Vagina (tissue), 2 donors: ENCODE measurements at regions not wholly inside any gene's neighbourhood (a gene's known extent, or its start where the extent isn't known, plus 50 kb on each side); places are given as distances from the start of the nearest gene placed in this dataset.

Experiments
- DNase-seq, 2 donors: peaks; one replicate each; pipeline ENCODE4 v3.0.0-alpha.2; 2017; ENCODE audit errors: extremely low spot score in 2 of 2
- H3K27ac ChIP-seq: fragments of 200-600 bp; sonication (generic); one replicate; pipeline ENCODE4 v1.5.1; 2019
- H3K27me3 ChIP-seq: fragments of 200-600 bp; sonication (generic); one replicate; pipeline ENCODE4 v1.5.1; 2019
- H3K36me3 ChIP-seq, 2 donors: fragments of 200-600 bp; sonication (generic); one replicate each; pipeline ENCODE4 v1.5.1; 2017 to 2019
- H3K4me1 ChIP-seq: fragments of 200-600 bp; sonication (generic); one replicate; pipeline ENCODE4 v1.5.1; 2019
- H3K4me3 ChIP-seq, 2 donors: fragments of 200-600 bp; sonication (generic); 1 replicate in 1 of 2; 2 replicates in 1 of 2; pipeline ENCODE4 v1.5.1; 2016 to 2019
- H3K9me3 ChIP-seq: fragments of 200-600 bp; sonication (generic); one replicate; pipeline ENCODE4 v1.5.1; 2019
- POLR2A ChIP-seq, 2 donors: fragments of 450-650 bp; IDR thresholded peaks; one replicate each; pipeline ENCODE4 v1.6.1; 2017; ENCODE audit warnings: antibody characterized with exemption in 2 of 2, mild to moderate bottlenecking in 2 of 2, moderate library complexity in 2 of 2
- POLR2AphosphoS5 ChIP-seq, 2 donors: sonication (generic); formaldehyde crosslinking; IDR thresholded peaks; one replicate each; pipeline ENCODE4 v1.9.0; 2017; ENCODE audit warnings: antibody characterized with exemption in 2 of 2, mild to moderate bottlenecking in 2 of 2, low read depth in 1 of 2; ENCODE audit not compliant: insufficient read depth in 1 of 2
- intact Hi-C: fragments of 100-400 bp; cut with DNase I; formaldehyde crosslinking; loops from one replicate; pipeline ENCODE4 v1.15.1; 2023
- TF ChIP-seq, protein P1 (sequence below), 3 experiments: fragments of 450-650 bp in 2 of 3; fragments of 200-600 bp in 1 of 3; sonication (generic) in 1 of 3; IDR thresholded peaks; one replicate each; pipeline ENCODE4 v1.5.1; 2017 to 2019; ENCODE audit warnings: antibody characterized with exemption in 3 of 3, mild to moderate bottlenecking in 2 of 3, moderate library complexity in 2 of 3

DNA sequence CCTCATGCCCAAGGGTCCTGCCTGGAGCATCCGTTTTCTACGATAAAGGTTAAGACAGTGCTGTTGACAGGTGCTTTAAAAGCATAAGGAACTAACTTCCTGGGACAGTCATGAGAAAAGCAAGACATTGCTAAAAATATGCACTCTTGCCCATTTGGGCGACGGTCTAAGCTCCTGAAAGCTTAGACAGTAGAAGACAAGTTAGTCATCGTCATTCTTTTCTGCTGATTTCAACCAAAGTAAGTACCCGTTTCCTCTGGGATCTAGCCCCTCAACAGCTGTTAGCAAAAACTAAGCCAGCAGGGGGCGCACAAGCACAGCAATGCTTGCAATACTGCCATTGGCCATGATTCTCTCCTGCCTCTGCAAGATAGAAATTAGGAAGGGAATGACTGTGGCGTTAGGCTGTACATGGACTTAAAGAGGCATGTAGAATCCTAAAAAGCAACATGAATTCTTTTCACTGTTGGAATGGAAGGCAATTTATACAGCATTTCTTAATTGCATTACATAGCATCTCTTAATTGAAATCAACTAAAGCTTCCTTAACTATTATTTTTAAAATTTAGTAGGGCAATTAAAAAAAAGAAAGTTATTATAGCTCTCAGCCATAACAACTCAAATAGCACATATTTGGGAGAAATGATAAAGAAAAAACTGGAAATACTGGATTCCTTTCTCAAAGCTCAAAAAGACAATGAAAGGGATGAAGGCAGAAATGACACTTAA lies 147.8 kb upstream of the RALGAPA2 start:
- no peak for DNase-seq
- no peak overlapping the region for H3K4me3 ChIP-seq
- no peaks in the 10 kb centered on the region for H3K36me3 ChIP-seq
- H3K27me3 ChIP-seq, result no peaks in the 10 kb centered on the region
- TF ChIP-seq POLR2A (IDR thresholded peaks at IDR 0.05) (no peak), POLR2AphosphoS5 (IDR thresholded peaks at IDR 0.05; ENCODE audit: insufficient read depth in 1 of 2, low read depth in 1 of 2) (no peak)
- TF ChIP-seq, protein P1, sequence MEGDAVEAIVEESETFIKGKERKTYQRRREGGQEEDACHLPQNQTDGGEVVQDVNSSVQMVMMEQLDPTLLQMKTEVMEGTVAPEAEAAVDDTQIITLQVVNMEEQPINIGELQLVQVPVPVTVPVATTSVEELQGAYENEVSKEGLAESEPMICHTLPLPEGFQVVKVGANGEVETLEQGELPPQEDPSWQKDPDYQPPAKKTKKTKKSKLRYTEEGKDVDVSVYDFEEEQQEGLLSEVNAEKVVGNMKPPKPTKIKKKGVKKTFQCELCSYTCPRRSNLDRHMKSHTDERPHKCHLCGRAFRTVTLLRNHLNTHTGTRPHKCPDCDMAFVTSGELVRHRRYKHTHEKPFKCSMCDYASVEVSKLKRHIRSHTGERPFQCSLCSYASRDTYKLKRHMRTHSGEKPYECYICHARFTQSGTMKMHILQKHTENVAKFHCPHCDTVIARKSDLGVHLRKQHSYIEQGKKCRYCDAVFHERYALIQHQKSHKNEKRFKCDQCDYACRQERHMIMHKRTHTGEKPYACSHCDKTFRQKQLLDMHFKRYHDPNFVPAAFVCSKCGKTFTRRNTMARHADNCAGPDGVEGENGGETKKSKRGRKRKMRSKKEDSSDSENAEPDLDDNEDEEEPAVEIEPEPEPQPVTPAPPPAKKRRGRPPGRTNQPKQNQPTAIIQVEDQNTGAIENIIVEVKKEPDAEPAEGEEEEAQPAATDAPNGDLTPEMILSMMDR (IDR thresholded peaks at IDR 0.05), result peak; percentile 89 to 92 (median 90)
- intact Hi-C loops, result no loop called here
- H3K4me1 ChIP-seq, result no peaks in the 10 kb centered on the region
- no peak overlapping the region for H3K27ac ChIP-seq
- H3K9me3 ChIP-seq, result no peaks in the 10 kb centered on the region

DNA sequence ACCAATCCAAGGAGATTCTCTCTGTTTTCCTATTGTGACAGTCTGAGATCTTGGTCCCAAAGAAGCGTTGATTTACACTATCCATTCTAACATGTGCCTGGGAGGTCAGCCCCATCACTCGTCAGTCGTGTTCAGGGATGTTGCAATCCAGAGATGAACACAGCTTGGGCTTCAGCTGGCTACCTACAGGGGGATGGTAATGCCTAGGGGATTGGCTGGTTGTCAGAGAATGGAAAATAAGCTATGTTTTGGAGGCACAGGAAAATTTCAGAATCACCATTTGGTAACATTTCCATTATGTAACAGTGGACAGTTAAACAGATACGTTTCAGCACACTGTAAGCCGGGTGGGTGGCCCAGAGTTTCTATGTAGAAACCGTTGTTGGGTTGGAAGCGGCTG lies 147.1 kb upstream of the RALGAPA2 start:
- TF ChIP-seq POLR2AphosphoS5 (IDR thresholded peaks at IDR 0.05; ENCODE audit: insufficient read depth in 1 of 2, low read depth in 1 of 2) (no peak), POLR2A (IDR thresholded peaks at IDR 0.05) (no peak)
- TF ChIP-seq, protein P1 (IDR thresholded peaks at IDR 0.05), result no peak
- intact Hi-C loops, result no loop called here
- Histone ChIP-seq H3K4me3 (no peak overlapping the region), H3K9me3 (no peaks in the 10 kb centered on the region), H3K36me3 (no peaks in the 10 kb centered on the region), H3K27ac (no peak overlapping the region), H3K27me3 (no peaks in the 10 kb centered on the region), H3K4me1 (no peaks in the 10 kb centered on the region)
- DNase-seq, result no peak

DNA sequence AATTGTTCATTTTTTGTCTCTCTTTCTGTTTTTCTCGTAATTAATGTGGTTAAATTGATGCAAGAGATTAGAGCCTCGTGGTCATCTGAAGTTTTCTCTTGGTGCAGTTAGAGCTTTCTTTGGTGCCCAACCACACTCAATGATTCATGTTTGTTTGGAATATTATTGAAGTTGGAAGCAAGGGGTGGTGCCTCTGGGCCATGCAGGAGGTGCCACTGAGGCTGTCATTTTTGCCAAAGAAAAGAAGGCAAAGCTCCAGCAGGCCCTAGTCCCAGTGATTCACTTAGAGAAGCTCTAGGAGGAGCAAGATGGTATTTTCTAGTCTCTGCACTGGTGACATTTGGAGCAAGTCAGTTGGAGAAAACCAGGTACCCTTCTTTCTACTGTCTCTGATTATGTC lies 144.5 kb upstream of the RALGAPA2 start:
- H3K4me1 ChIP-seq, result no peaks in the 10 kb centered on the region
- DNase-seq, result no peak
- no peaks in the 10 kb centered on the region for H3K36me3 ChIP-seq
- no peak overlapping the region for H3K4me3 ChIP-seq
- no peak for TF ChIP-seq POLR2A (IDR thresholded peaks at IDR 0.05)
- TF ChIP-seq POLR2AphosphoS5 (IDR thresholded peaks at IDR 0.05; ENCODE audit: insufficient read depth in 1 of 2, low read depth in 1 of 2), result no peak
- TF ChIP-seq, protein P1 (IDR thresholded peaks at IDR 0.05), result no peak
- no peaks in the 10 kb centered on the region for H3K9me3 ChIP-seq
- no peak overlapping the region for H3K27ac ChIP-seq
- H3K27me3 ChIP-seq, result no peaks in the 10 kb centered on the region
- intact Hi-C loops, result no loop called here

DNA sequence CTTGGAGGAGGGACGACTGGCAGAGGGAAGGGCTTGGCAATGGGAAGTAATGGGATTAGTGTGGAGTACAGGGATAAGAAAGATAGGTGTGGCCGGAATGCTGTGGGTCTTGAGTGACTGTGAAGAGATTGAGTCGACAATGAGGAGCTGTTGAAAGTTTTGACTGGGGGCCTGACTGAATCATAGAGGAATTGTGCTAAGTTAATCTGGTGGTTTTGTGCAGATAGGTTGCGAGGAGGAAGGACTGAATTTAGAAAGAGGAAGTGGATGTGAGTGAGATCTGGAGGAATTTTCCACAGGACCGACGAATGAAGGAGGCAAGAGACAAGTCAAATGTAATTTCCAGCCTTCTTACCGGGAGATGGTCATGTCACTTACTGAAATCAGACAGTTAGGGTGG lies 143.9 kb upstream of the RALGAPA2 start:
- intact Hi-C loops, result no loop called here
- Histone ChIP-seq H3K9me3 (no peaks in the 10 kb centered on the region), H3K4me3 (no peak overlapping the region), H3K4me1 (no peaks in the 10 kb centered on the region), H3K36me3 (no peaks in the 10 kb centered on the region), H3K27me3 (no peaks in the 10 kb centered on the region), H3K27ac (no peak overlapping the region)
- DNase-seq, result no peak
- TF ChIP-seq POLR2AphosphoS5 (IDR thresholded peaks at IDR 0.05; ENCODE audit: insufficient read depth in 1 of 2, low read depth in 1 of 2) (no peak), POLR2A (IDR thresholded peaks at IDR 0.05) (no peak)
- TF ChIP-seq, protein P1 (IDR thresholded peaks at IDR 0.05), result no peak

DNA sequence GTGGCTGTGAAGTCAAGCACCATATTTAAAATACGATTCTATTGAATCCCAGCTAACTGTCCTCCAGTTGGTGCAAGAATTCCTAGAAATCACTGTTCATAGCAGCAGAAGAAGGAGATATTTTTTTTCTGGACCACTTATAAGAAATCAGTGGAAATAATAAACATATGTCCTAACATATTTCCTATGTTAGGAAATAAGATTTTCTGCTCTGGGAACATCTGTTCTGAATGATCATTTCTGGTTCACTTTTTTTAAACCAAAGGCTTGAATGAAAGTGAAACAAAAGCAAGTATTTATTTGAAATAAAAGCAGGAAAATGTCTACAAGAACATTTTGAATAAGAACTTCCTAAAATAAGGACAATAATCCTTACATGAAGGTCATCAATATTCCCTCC lies 138.9 kb upstream of the RALGAPA2 start:
- no peak overlapping the region for H3K4me3 ChIP-seq
- H3K9me3 ChIP-seq, result no peaks in the 10 kb centered on the region
- H3K27me3 ChIP-seq, result no peaks in the 10 kb centered on the region
- H3K36me3 ChIP-seq, result no peaks in the 10 kb centered on the region
- H3K27ac ChIP-seq, result no peak overlapping the region
- TF ChIP-seq POLR2A (IDR thresholded peaks at IDR 0.05) (no peak), POLR2AphosphoS5 (IDR thresholded peaks at IDR 0.05; ENCODE audit: insufficient read depth in 1 of 2, low read depth in 1 of 2) (no peak)
- TF ChIP-seq, protein P1 (IDR thresholded peaks at IDR 0.05), result no peak
- DNase-seq, result no peak
- no peaks in the 10 kb centered on the region for H3K4me1 ChIP-seq
- intact Hi-C loops, result no loop called here
